Naive thymus-derived CD8-positive, alpha-beta T cell (primary cell): ENCODE measurements at regions not wholly inside any gene's neighbourhood (a gene's known extent, or its start where the extent isn't known, plus 50 kb on each side); places are given as distances from the start of the nearest gene placed in this dataset.
A peak's percentile ranks its signal among the peaks of the same experiment; 100 is the strongest.

ENCODE experiments used
- ATAC-seq, 2 donors: fragments of 150-1000 bp; cut with Tn5 transposase in 1 of 2; sonication (Bioruptor Pico), chemical (Tn5 transposase) in 1 of 2; 1 replicate in 1 of 2; 2 replicates in 1 of 2; pipeline ENCODE4 v1.10.0; 2021; ENCODE audit warnings: mild to moderate bottlenecking in 2 of 2, moderate library complexity in 2 of 2
- POLR2A ChIA-PET: fragments of 350-600 bp; sonication (Branson Sonifier 250); formaldehyde crosslinking; loops from one replicate; lab custom pipeline; 2021; ENCODE audit warnings: antibody characterized with exemption; lab: Charles Lee
- DNase-seq, 10 donors: peaks; one replicate each; pipeline versions ENCODE4 v3.0.0 to v3.0.0-alpha.2; 2020 to 2022
- H3K27ac Mint-ChIP-seq, 10 donors: one replicate each; pipeline ENCODE4 v1.8.0; 2020 to 2022; ENCODE audit warnings: mild to moderate bottlenecking in 10 of 10, mixed read lengths in 10 of 10, moderate library complexity in 4 of 10, inconsistent platforms in 1 of 10
- H3K27me3 Mint-ChIP-seq, 5 donors: one replicate each; pipeline ENCODE4 v1.8.0; 2021 to 2022; ENCODE audit warnings: mixed read lengths in 5 of 5
- H3K36me3 Mint-ChIP-seq, 3 donors: one replicate each; pipeline ENCODE4 v1.8.0; 2020 to 2022; ENCODE audit warnings: mixed read lengths in 3 of 3, mild to moderate bottlenecking in 2 of 3, inconsistent platforms in 1 of 3
- H3K4me1 Mint-ChIP-seq, 4 donors: one replicate each; pipeline ENCODE4 v1.8.0; 2021 to 2022; ENCODE audit warnings: mixed read lengths in 4 of 4
- H3K4me3 Mint-ChIP-seq, 10 donors: one replicate each; pipeline ENCODE4 v1.8.0; 2020 to 2022; ENCODE audit warnings: mild to moderate bottlenecking in 10 of 10, mixed read lengths in 10 of 10, moderate library complexity in 6 of 10, inconsistent platforms in 1 of 10
- H3K9me3 Mint-ChIP-seq, 9 donors: one replicate each; pipeline ENCODE4 v1.8.0; 2020 to 2022; ENCODE audit warnings: mixed read lengths in 9 of 9, mild to moderate bottlenecking in 3 of 9, inconsistent platforms in 1 of 9, moderate library complexity in 1 of 9

DNA sequence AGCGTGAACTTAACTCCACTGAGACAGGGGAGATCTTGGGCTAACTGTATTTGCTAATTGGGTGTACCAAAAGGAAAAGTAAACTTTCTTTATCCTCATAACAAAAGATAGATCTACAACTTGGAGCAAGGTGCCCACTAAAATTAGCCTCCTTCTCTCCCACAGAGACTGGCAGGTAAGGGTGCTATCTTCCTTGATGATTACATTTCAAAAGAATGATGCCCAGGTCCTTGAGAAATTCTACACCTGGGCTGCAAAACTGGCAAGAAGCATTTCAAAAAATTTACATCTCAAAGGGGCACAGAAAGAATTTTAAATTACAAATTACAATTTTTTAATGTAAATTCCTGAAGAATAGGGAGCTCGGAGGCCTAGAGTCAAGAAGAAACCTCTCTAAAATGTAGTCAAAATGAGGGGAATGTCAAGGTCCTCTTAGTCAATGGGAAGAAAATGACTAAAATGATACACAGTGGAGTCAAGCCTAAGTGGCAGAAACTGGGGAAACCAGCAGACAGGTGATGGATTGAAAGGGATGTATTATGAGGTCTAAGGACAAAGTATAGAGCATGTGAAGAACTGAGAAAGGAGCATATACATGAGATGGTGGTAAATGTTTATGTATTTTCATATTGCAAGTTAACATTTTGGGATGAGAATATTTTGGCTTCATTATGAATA, 348.3 kb upstream of the TUSC1 start:
- Mint-ChIP-seq H3K27me3 (no peaks in the 10 kb centered on the region), H3K27ac (no peak overlapping the region), H3K36me3 (no peaks in the 10 kb centered on the region), H3K4me3 (no peak overlapping the region), H3K4me1 (no peaks in the 10 kb centered on the region), H3K9me3 (peaks cover 0 to 28% (median 11%) of the 10 kb centered on the region in 9 donors)
- POLR2A ChIA-PET = no interaction called here
- ATAC-seq (no peak), DNase-seq (no peak)

DNA sequence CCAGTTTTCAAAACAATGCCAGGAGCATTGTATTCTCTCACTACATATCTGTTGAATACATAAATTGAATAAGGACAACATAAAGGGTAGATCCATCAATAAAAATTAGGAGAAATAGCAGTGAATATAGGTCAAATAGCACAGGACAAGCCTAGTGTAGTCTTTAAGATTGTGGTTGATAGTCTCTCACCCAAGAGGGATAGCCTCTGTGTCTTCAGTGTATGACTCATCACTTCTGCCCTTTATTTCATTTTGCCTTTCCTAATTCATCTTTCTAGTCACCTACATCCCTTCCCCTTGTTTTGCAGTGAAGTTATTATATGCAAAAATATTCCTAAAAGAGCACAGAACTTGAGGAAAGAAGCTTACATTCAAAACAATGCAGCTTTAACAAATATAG, 335.0 kb upstream of the TUSC1 start:
- peaks cover 0 to 4% (median 0%) of the 10 kb centered on the region in 3 donors for H3K36me3 Mint-ChIP-seq
- peaks cover 0 to 24% (median 14%) of the 10 kb centered on the region in 9 donors for H3K9me3 Mint-ChIP-seq
- no peak overlapping the region for H3K4me3 Mint-ChIP-seq
- DNase-seq (no peak), ATAC-seq (no peak)
- H3K4me1 Mint-ChIP-seq = no peaks in the 10 kb centered on the region
- H3K27me3 Mint-ChIP-seq = no peaks in the 10 kb centered on the region
- POLR2A ChIA-PET = no interaction called here
- no peak overlapping the region for H3K27ac Mint-ChIP-seq

- Mint-ChIP-seq H3K9me3 (peaks cover 0 to 20% (median 10%) of the 10 kb centered on the region in 9 donors), H3K4me1 (no peaks in the 10 kb centered on the region), H3K4me3 (peak overlapping the region in 1 of 10 donors; percentile 8), H3K36me3 (peaks cover 0 to under 1% (median 0%) of the 10 kb centered on the region in 3 donors), H3K27ac (no peak overlapping the region), H3K27me3 (no peaks in the 10 kb centered on the region)
- no peak for ATAC-seq
- POLR2A ChIA-PET = no interaction called here
- no peak for DNase-seq
Measured at GRCh38 chr9:26012797-26013196, 334.6 kb upstream of the TUSC1 start.

DNA sequence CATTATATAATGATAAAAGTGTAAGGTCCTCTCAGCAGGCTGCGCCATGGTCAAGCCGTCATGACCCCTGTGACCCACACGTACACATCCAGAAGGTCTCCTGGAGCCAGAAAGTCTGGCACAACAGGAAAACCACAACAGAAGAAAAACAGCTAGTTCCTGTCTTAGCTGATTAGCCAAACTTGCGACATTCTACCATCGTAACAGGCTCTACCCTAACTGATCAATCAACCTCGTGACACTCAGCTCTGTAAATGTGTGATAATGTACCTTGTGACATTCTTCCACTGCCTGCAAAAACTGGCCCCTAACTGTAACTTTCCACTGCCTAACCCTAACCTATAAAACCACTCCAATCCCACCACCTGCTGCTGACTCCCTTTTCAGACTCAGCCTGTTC, 316.4 kb upstream of the TUSC1 start:
- ATAC-seq = no peak
- no peak overlapping the region for H3K27ac Mint-ChIP-seq

GRCh38 chr9:25990376-25990775, 312.1 kb upstream of the TUSC1 start:
- H3K27me3 Mint-ChIP-seq = no peaks in the 10 kb centered on the region
- POLR2A ChIA-PET = no interaction called here
- DNase-seq (no peak), ATAC-seq (no peak)
- H3K9me3 Mint-ChIP-seq = peaks cover 14 to 80% (median 52%) of the 10 kb centered on the region in 9 donors
- H3K4me3 Mint-ChIP-seq = no peak overlapping the region
- no peak overlapping the region for H3K27ac Mint-ChIP-seq
- no peaks in the 10 kb centered on the region for H3K4me1 Mint-ChIP-seq
- H3K36me3 Mint-ChIP-seq = peaks cover 0 to 29% (median 0%) of the 10 kb centered on the region in 3 donors

More for the DNA sequence above, 316.4 kb upstream of the TUSC1 start:
- peaks cover 0 to 2% (median 0%) of the 10 kb centered on the region in 4 donors for H3K4me1 Mint-ChIP-seq
- no peaks in the 10 kb centered on the region for H3K27me3 Mint-ChIP-seq
- no peak for DNase-seq
- POLR2A ChIA-PET = no interaction called here
- peaks cover 10 to 60% (median 29%) of the 10 kb centered on the region in 9 donors for H3K9me3 Mint-ChIP-seq
- H3K4me3 Mint-ChIP-seq = no peak overlapping the region
- peaks cover 0 to 23% (median 0%) of the 10 kb centered on the region in 3 donors for H3K36me3 Mint-ChIP-seq

- H3K4me3 Mint-ChIP-seq = no peak overlapping the region
- H3K36me3 Mint-ChIP-seq = no peaks in the 10 kb centered on the region
- H3K27me3 Mint-ChIP-seq = no peaks in the 10 kb centered on the region
- POLR2A ChIA-PET = no interaction called here
- no peak for ATAC-seq
- no peaks in the 10 kb centered on the region for H3K4me1 Mint-ChIP-seq
- H3K27ac Mint-ChIP-seq = no peak overlapping the region
- DNase-seq = no peak
- H3K9me3 Mint-ChIP-seq = peaks cover 0 to 32% (median 9%) of the 10 kb centered on the region in 9 donors
Measured at GRCh38 chr9:25975667-25976066, 297.4 kb upstream of the TUSC1 start.

DNA sequence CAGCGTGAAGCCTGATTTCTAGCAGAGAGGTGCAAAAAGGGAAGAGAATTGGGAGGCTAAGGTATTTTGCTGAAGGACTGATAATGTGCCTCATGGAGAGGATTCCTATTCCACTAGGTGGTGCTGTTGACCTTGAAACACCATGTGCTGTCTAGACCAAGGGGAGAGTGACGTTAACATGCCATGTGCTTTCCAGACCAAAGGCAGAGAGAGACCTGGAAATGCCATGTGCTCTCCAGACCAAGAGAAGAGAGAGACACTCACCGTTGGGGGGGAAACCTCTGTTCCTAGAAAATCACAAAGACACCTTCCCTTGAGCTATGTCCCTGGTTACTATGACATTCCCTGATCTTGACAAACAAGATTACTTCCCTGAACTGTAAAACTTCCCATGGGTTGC, 286.0 kb upstream of the TUSC1 start:
- H3K9me3 Mint-ChIP-seq = peaks cover 8 to 28% (median 20%) of the 10 kb centered on the region in 9 donors
- no peak for ATAC-seq
- no peak for DNase-seq
- no peaks in the 10 kb centered on the region for H3K4me1 Mint-ChIP-seq
- H3K4me3 Mint-ChIP-seq = no peak overlapping the region
- H3K27me3 Mint-ChIP-seq = no peaks in the 10 kb centered on the region
- no peaks in the 10 kb centered on the region for H3K36me3 Mint-ChIP-seq
- H3K27ac Mint-ChIP-seq = no peak overlapping the region
- POLR2A ChIA-PET = no interaction called here

DNA sequence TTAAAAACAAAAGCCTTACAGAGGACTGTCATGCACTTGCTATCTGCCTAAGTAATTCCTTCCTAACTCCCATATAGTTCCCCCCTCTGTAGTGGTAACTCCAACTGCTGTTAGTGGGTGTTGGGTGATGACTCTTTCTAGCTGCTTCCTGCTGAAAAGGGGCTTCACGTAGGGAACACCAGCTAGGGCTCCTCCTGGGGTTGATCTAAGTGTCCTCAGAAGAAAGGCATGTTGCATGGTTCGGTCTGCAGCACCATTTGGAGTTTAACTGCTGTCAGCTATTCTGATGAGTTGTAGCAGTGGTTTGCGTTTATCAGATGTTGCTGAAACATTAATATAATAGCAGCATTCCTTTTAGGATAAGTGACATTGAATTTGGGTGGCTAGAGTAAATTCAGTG, 281.9 kb upstream of the TUSC1 start:
- no peaks in the 10 kb centered on the region for H3K36me3 Mint-ChIP-seq
- H3K4me3 Mint-ChIP-seq = no peak overlapping the region
- DNase-seq = no peak
- ATAC-seq = no peak
- no peaks in the 10 kb centered on the region for H3K27me3 Mint-ChIP-seq
- peaks cover 7 to 43% (median 24%) of the 10 kb centered on the region in 9 donors for H3K9me3 Mint-ChIP-seq
- no peaks in the 10 kb centered on the region for H3K4me1 Mint-ChIP-seq
- POLR2A ChIA-PET = no interaction called here
- no peak overlapping the region for H3K27ac Mint-ChIP-seq

DNA sequence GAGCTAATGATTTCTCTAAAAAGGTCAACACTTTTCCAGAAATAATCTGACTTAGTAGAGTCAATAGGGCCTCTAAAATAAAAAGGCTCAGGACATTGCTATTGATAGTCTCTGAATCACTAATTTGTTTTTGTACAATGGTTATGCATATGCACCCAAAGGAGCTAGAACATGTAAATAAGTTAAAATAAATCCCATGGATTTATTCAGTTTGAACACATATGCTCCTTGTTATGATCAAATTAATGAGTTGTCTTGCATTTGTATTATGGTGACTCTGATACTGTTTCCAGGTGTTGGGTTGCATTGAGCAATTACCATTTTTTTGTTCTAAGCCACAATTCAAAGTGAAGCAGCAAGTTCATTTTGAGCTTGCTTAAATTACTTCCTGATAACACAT, 276.0 kb upstream of the TUSC1 start:
- no peak overlapping the region for H3K27ac Mint-ChIP-seq

DNA sequence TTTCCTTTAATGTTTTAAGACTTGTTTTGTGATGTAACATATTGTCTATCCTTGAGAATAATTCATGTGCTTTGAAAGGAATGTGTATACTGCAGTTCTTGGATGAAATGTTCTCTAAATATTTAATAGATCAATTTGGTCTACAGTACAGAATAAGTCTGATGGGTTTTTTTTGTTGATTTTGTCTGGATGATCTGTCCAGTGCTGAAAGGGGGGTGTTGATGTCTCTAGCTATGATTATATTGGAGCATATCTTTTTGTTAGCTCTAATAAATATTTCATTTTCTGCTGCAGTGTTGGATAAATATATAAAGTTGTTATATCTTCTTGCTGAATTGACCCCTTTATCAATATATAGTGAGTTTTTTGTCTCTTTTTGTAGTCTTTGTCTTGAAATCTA, 269.9 kb upstream of the TUSC1 start:
- no peak for DNase-seq
- H3K4me1 Mint-ChIP-seq = no peaks in the 10 kb centered on the region
- ATAC-seq = no peak
- H3K4me3 Mint-ChIP-seq = no peak overlapping the region
- H3K27ac Mint-ChIP-seq = no peak overlapping the region
- POLR2A ChIA-PET = no interaction called here
- no peaks in the 10 kb centered on the region for H3K36me3 Mint-ChIP-seq
- H3K9me3 Mint-ChIP-seq = peaks cover 5 to 65% (median 23%) of the 10 kb centered on the region in 9 donors
- no peaks in the 10 kb centered on the region for H3K27me3 Mint-ChIP-seq

More for the DNA sequence above, 276.0 kb upstream of the TUSC1 start:
- H3K4me1 Mint-ChIP-seq = no peaks in the 10 kb centered on the region
- no peak overlapping the region for H3K4me3 Mint-ChIP-seq
- no peaks in the 10 kb centered on the region for H3K27me3 Mint-ChIP-seq
- no peak for DNase-seq
- no peak for ATAC-seq
- peaks cover 5 to 54% (median 9%) of the 10 kb centered on the region in 9 donors for H3K9me3 Mint-ChIP-seq
- POLR2A ChIA-PET = interaction anchor here (0.6 kb wide), 1 partner anchor 10 kb away, joined by 3 read pairs; no protein-coding TSS in a partner anchor
- no peaks in the 10 kb centered on the region for H3K36me3 Mint-ChIP-seq

DNA sequence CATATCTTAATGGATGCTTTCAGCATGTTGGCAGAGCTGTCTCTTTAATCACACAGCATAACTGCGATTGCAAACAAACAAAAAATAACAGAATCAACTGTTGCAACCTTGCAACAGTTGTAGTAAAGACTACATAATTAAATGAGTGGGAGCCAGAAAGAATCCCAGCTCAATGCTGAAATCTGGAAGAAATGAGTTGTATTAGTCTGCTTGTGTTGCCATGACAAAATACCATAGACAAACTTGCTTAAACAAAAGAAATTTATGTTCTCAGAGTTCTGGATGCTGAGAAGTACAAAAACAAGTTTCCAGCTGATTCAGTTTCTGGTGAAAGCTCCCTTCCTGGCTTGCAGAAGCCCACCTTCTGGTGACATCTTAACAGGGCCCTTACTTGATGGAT, 260.9 kb upstream of the TUSC1 start:
- ATAC-seq (no peak), DNase-seq (no peak)
- no peaks in the 10 kb centered on the region for H3K4me1 Mint-ChIP-seq
- no peak overlapping the region for H3K4me3 Mint-ChIP-seq
- POLR2A ChIA-PET = no interaction called here
- H3K36me3 Mint-ChIP-seq = peaks cover 0 to 1% (median 0%) of the 10 kb centered on the region in 3 donors
- H3K27me3 Mint-ChIP-seq = no peaks in the 10 kb centered on the region
- H3K9me3 Mint-ChIP-seq = peaks cover 3 to 29% (median 15%) of the 10 kb centered on the region in 9 donors
- H3K27ac Mint-ChIP-seq = no peak overlapping the region

- ATAC-seq (no peak), DNase-seq (no peak)
- Mint-ChIP-seq H3K4me3 (no peak overlapping the region), H3K27ac (no peak overlapping the region), H3K36me3 (peaks cover 0 to 10% (median 0%) of the 10 kb centered on the region in 3 donors), H3K4me1 (no peaks in the 10 kb centered on the region), H3K9me3 (peaks cover 4 to 45% (median 18%) of the 10 kb centered on the region in 9 donors), H3K27me3 (no peaks in the 10 kb centered on the region)
- POLR2A ChIA-PET = no interaction called here
Measured at GRCh38 chr9:25936031-25936430, 257.8 kb upstream of the TUSC1 start.

GRCh38 chr9:25935188-25935587, 256.9 kb upstream of the TUSC1 start:
- peaks cover 6 to 45% (median 21%) of the 10 kb centered on the region in 9 donors for H3K9me3 Mint-ChIP-seq
- no peak for ATAC-seq
- H3K27me3 Mint-ChIP-seq = no peaks in the 10 kb centered on the region
- H3K27ac Mint-ChIP-seq = no peak overlapping the region
- H3K4me1 Mint-ChIP-seq = no peaks in the 10 kb centered on the region
- no peak overlapping the region for H3K4me3 Mint-ChIP-seq
- no peak for DNase-seq
- POLR2A ChIA-PET = no interaction called here
- H3K36me3 Mint-ChIP-seq = peaks cover 0 to 10% (median 0%) of the 10 kb centered on the region in 3 donors

- H3K4me1 Mint-ChIP-seq = no peaks in the 10 kb centered on the region
- POLR2A ChIA-PET = no interaction called here
- no peak for ATAC-seq
Measured at GRCh38 chr9:25918761-25919160, 240.5 kb upstream of the TUSC1 start.

More at GRCh38 chr9:25918761-25919160, 240.5 kb upstream of the TUSC1 start:
- no peak overlapping the region for H3K4me3 Mint-ChIP-seq
- no peak for DNase-seq
- H3K27ac Mint-ChIP-seq = no peak overlapping the region
- H3K27me3 Mint-ChIP-seq = no peaks in the 10 kb centered on the region
- peaks cover 0 to 20% (median 8%) of the 10 kb centered on the region in 9 donors for H3K9me3 Mint-ChIP-seq
- H3K36me3 Mint-ChIP-seq = peaks cover 0 to 6% (median 0%) of the 10 kb centered on the region in 3 donors
